ENCODE measurements at regions not wholly inside any gene's neighbourhood (a gene's known extent, or its start where the extent isn't known, plus 50 kb on each side); places are given as distances from the start of the nearest gene placed in this dataset.

GRCh38 chr5:72741805-72742204 is 74.7 kb upstream of the TNPO1 start:
- no peaks in the 10 kb centered on the region for H3K4me1 ChIP-seq
- intact Hi-C loops (cut with DNase I): no loop called here
- H3K9me3 ChIP-seq: no peaks in the 10 kb centered on the region
- no peak for ATAC-seq
- TF ChIP-seq CTCF (IDR thresholded peaks at IDR 0.05): no peak
- no peaks in the 10 kb centered on the region for H3K36me3 ChIP-seq
- H3K27me3 ChIP-seq: no peaks in the 10 kb centered on the region
- H3K4me3 ChIP-seq: no peak overlapping the region
- no peak overlapping the region for H3K27ac ChIP-seq
- no peak for DNase-seq

GRCh38 chr5:72733810-72734209 is 82.7 kb upstream of the TNPO1 start:
- Histone ChIP-seq H3K36me3 (no peaks in the 10 kb centered on the region), H3K9me3 (no peaks in the 10 kb centered on the region), H3K27me3 (no peaks in the 10 kb centered on the region), H3K4me1 (no peaks in the 10 kb centered on the region), H3K27ac (no peak overlapping the region), H3K4me3 (no peak overlapping the region)
- intact Hi-C loops (cut with DNase I): no loop called here
- ATAC-seq: no peak
- TF ChIP-seq CTCF (IDR thresholded peaks at IDR 0.05): no peak
- DNase-seq: no peak

GRCh38 chr5:72723581-72723980 is 92.9 kb upstream of the TNPO1 start:
- no peak for DNase-seq
- Histone ChIP-seq H3K4me3 (no peak overlapping the region), H3K9me3 (no peaks in the 10 kb centered on the region), H3K36me3 (no peaks in the 10 kb centered on the region), H3K27ac (no peak overlapping the region), H3K4me1 (no peaks in the 10 kb centered on the region), H3K27me3 (no peaks in the 10 kb centered on the region)
- no peak for ATAC-seq
- no peak for TF ChIP-seq CTCF (IDR thresholded peaks at IDR 0.05)
- intact Hi-C loops (cut with DNase I): no loop called here

- Histone ChIP-seq H3K27ac (no peak overlapping the region), H3K4me3 (no peak overlapping the region), H3K9me3 (no peaks in the 10 kb centered on the region), H3K4me1 (no peaks in the 10 kb centered on the region), H3K27me3 (no peaks in the 10 kb centered on the region), H3K36me3 (no peaks in the 10 kb centered on the region)
- no peak for ATAC-seq
- no peak for TF ChIP-seq CTCF (IDR thresholded peaks at IDR 0.05)
- intact Hi-C loops (cut with DNase I): no loop called here
- no peak for DNase-seq
Measured at GRCh38 chr5:72722792-72723452, 93.5 kb upstream of the TNPO1 start.

- intact Hi-C loops (cut with DNase I): no loop called here
Measured at GRCh38 chr5:72721844-72722243, 94.6 kb upstream of the TNPO1 start.

More at GRCh38 chr5:72721844-72722243, 94.6 kb upstream of the TNPO1 start:
- no peaks in the 10 kb centered on the region for H3K36me3 ChIP-seq
- no peaks in the 10 kb centered on the region for H3K9me3 ChIP-seq
- no peak for ATAC-seq
- no peak for DNase-seq
- no peak overlapping the region for H3K27ac ChIP-seq
- H3K4me1 ChIP-seq: no peaks in the 10 kb centered on the region
- no peaks in the 10 kb centered on the region for H3K27me3 ChIP-seq
- no peak for TF ChIP-seq CTCF (IDR thresholded peaks at IDR 0.05)
- no peak overlapping the region for H3K4me3 ChIP-seq

All from upper lobe of right lung (tissue), 1 donor.